ENCODE measurements at regions not wholly inside any gene's neighbourhood (a gene's known extent, or its start where the extent isn't known, plus 50 kb on each side); places are given as distances from the start of the nearest gene placed in this dataset.
"Not testable (repeated sequence)": the region's sequence is repeated elsewhere in the genome, so short reads cannot be mapped to it uniquely, and the experiment has no call there.

DNA sequence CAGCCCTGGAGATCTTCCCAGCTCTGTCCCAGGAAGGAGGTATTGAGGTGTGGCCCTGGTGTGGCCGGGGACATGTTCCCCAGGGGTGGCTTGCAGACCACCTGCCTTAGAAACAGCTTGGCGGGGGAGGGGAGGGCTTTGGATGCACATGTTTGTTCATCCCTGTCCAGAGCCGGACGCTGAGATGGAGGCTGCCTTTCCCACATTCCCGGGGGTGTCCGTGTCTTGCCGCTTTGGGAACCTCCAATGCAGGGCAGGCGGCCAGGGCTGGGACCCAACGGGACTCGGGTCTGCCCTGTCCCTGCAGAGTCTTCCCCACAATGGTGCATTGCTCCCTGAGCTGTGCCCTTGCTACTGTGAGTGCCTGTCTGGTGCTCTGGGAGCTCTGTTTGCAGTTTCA lies 319.5 kb upstream of the SFSWAP start:
- no peak for DNase-seq (ENCODE audit: low read depth)

DNA sequence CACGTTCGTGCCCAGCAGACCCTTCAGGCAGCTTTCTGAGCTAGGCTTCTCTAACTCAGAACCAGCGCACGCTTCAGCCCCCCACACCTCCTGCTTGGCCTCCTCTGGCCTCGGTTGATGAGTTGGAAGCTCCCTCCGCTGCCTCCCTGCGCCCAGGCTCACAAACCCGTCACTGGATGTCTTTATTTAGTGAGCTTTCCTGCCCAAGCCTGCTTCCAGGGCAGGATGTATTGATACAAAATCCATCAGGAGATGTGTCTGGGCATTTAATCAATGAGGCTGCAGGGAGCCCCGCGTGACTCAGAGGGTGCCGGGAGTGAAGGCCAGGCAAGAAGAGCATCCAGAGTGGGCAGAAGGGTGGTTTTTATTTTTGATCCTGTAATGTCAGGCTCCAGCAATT lies 316.1 kb upstream of the SFSWAP start:
- not testable (repeated sequence) for DNase-seq (ENCODE audit: low read depth)

DNA sequence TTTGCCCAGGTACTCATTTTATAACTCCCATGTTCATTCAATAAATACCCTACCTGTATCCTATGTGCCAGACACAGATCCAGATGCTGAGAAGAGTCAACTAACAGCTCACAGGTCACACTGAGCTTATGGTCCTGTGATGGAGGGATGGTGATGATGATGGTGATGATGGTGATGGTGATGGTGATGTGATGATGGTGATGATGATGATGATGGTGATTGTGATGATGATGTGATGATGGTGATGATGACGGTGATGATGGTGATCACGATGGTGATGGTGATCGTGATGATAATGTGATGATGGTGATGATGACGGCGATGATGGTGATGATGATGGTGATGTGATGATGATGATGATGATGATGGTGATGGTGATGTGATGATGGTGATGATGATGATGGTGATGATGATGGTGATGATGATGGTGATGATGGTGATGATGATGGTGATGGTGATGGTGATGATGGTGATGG lies 315.6 kb upstream of the SFSWAP start:
- DNase-seq (ENCODE audit: low read depth): not testable (repeated sequence)

DNA sequence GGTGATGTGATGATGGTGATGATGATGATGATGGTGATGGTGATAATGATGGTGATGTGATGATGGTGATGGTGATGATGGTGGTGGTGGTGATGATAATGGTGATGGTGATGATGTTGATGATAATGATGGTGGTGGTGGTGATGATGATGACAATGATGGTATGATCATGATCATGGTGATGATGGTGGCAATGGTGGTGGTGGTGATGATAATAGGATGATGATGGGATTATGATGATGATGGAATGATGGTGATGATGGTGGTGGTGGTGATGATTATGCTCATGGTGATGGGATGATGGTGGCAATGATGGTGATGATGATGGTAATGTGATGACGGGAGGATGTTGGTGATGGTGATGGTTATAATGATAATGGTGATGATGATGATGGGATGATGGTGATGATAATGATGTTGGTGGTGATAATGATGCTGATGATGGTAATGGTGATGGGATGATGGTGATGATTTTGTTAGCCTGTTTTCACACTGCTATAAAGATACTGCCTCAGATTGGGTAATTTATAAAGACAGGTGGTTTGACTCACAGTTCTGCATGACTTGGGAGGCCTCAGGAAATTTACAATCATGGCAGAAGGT lies 314.8 kb upstream of the SFSWAP start:
- no peak for DNase-seq (ENCODE audit: low read depth)

DNA sequence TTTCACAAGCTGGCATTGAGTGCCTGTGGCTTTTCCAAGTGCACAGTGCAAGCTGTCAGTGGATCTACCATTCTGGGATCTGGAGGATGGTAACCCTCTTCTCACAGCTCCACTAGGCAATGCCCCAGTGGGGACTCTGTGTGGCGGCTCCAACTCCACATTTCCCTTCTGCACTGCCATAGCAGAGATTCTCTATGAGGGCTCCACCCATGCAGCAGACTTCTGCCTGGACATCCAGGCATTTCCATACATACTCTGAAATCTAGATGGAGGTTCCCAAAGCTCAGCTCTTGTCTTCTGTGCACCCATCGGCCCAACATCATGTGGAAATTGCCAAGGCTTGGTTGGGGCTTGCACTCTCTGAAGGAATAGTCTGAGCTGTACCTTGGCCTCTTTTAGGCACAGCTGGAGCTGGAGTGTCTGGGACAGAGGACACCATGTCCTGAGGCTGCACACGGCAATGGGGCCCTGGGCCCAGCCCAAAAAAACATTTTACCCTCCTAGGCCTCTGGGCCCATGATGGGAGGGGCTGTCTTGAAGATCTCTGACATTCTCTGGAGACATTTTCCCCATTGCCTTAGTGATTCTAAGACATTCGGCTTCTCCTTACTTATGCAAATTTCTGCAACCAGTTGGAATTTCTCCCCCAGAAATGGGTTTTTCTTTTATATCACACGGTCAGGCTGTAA lies 313.3 kb upstream of the SFSWAP start:
- no peak for DNase-seq (ENCODE audit: low read depth)

DNA sequence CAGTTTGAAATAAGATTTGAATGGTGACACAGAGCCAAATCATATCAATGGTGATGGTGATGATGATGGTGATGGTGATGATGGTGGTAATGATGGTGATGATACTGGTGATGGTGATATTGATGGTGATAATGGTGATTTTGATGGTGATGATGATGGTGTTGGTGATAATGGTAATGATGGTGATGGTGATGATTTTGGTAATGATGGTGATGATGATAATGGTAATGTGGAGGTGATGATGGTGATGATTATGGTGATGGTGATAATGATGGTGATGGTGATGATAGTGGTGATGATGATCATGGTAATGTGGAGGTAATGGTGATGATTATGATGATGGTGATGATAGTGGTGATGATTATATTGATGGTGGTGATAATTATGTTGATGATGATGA lies 311.9 kb upstream of the SFSWAP start:
- no peak for DNase-seq (ENCODE audit: low read depth)

DNA sequence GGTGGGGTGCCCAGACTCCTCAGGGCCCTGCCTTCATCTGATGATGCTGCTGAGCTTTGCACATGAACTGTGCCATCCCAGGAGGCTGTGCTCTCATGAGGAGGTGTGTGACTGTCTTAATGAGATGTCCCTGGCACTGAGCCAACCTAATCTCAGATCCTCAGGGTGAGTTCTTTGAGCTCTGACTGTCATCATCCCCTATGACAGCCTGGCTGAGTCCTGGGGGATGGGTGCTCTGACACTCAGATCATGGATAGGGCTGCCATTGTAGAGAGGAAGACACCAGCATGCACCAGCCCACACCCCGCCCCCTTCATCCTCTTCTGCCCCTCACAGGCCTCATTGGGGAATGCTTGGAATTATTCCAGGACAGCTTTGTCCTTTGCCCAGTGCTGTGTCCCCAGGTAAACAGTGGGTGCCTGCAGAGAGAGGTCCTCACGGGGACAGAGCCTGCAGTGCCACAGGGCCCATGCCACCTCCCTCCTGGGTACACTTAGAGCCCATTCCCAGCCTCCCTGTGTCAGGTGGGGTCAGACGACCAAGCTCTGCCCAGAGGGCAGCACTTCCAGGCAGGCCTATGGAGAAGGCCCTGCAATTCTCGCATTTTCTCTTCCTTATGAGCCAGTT lies 310.1 kb upstream of the SFSWAP start:
- DNase-seq (ENCODE audit: low read depth): not testable (repeated sequence)

DNA sequence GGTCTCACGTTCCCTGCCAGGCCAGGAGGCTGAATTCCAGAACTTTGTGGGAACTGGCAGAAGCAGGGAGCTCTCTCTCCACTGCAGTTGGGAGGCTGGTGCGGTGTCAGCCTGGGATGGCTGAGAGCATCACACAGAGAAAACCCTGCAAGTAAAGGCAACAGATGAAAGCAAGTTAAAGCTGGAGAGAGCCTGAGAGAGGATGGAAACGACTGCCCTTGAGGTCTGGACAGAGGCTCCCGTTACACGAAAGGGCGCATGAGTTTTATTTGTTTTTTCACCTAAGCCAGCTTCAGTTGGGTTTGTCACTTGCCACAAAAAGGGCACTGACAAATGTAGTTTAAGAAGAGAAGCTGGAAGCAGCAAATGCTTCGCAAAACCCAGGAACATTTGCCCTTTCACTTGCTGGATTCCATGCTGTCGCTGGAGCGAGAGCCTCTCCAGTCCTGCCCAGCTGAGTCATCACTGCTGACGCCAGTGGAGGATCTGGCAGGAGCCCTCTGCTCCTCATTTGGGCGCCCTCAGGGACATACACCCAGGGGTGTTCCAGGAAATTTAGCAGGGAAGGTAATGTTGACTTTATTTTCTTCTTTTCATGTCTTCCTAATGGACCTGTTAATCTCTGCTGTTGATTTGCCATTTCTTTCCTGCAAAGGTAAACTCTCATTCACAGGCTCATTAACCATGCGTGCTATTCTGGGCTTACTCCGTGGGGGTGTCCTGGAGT lies 308.8 kb upstream of the SFSWAP start:
- not testable (repeated sequence) for DNase-seq (ENCODE audit: low read depth)

DNA sequence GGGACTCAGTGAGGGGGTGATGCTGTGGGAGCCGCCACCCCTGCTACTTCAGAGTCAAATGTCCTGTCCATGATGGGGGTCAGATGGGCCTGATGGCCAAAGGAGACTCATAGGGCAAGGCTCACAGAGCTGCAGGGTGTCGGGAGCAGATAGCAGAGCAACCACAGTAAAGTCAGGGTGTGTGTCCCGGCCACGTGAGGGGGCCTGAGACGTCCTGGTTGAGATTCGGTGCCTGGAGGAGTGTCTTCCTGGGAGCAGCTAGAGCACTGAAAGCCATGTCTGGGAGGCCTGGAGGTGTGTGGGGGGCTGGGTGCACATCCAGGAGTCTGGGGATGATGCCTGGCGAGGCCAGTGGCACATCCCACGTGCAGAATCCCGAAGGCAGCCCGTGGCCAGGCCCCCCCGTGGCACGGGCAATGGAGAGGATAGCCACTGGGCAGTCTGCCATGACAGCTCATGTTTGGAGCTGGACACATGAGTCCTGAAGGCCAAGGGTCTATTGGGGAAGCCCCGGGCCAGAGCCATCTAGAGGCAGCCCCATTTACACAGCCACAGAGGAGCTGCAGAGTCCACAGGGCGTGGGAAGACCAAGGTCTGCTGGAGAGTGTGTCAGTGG lies 308.0 kb upstream of the SFSWAP start:
- no peak for DNase-seq (ENCODE audit: low read depth)

DNA sequence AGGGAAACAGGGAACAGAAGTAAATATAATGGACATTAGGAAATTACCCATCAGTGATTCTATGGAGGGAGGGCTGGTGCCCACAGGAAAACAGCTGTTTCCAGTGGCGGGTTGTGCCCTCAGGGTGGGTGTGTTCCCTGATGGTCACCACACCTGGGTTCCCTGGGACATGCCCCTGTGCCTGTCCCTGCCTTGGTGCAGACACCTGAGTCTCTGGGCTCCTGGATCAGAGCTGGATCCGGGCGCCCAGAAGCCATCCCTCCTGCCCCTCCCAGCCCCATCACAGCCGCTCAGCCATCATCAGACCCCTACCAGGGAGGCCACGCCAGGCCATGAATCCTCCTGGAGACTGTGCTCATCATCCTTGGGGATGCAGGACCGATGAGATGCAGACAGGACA lies 307.2 kb upstream of the SFSWAP start:
- DNase-seq (ENCODE audit: low read depth): no peak

DNA sequence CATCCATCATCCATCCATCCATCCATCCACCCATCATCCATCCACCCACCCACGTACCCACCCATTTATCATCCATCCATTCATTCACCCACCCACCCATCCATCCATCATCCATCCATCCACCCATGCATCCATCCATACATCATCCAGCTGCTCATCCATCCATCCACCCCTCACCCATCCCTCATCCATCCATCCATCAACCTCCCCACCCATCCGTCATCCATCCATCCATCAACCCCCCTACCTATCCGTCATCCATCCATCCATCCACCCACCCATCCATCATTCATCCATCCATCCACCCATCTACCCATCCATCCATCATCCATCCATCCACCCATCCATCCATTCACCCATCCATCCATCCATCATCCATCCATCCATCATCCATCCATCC lies 306.2 kb upstream of the SFSWAP start:
- no peak for DNase-seq (ENCODE audit: low read depth)

DNA sequence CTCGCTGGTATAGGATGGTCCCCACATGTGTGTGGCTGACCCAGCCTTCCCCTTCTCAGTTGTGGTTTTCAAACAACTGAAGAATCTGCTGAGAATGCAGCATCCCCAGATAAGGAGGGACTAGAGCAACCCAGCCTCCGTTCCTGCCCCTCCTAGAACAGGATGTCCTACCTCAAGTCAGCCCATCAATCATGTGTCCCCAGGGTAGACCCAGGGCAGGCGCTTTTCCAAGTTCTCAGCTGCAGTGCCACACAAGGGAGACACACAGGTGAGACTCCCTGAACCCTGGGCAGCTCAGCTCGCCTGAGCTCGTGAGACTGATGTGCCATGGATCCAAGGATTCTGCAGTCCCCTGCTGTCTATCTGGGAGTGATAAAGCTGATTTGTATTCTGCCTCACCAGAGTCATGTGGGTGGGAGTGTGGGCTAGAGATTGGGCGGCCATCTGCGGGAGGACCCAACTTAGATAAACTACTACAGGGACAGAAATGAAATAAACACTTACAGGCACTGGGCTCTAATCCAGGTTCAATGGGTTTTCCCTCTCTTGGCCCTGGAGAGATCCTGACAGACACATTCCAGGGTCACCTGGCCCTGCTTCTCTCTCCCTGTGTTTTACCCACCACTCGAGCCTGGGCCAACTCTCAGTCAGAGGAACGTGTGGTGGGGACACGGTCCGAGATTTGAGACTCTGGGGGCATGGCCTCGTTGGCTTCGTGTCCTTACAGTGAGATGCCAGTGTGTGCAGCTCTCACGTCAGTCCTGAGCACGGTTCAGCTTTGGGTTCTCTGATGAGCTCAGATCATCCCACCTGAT lies 303.5 kb upstream of the SFSWAP start:
- DNase-seq (ENCODE audit: low read depth): no peak

DNA sequence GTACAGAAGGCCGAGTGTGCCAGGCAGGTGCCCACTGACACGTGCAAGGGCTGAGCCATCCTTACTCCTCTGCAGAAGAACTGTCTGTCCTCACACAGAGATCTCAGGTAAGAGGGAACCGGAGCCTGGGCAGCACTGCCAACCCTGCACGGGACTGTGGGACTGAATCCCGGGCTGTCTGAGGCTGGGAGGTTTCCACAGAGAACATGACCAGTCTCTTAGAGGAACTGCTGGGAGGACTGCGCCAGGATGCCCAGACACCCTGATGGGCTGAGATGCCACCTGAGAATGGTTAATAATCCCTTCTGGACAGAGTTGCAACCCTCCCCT lies 302.9 kb upstream of the SFSWAP start:
- DNase-seq (ENCODE audit: low read depth): no peak

DNA sequence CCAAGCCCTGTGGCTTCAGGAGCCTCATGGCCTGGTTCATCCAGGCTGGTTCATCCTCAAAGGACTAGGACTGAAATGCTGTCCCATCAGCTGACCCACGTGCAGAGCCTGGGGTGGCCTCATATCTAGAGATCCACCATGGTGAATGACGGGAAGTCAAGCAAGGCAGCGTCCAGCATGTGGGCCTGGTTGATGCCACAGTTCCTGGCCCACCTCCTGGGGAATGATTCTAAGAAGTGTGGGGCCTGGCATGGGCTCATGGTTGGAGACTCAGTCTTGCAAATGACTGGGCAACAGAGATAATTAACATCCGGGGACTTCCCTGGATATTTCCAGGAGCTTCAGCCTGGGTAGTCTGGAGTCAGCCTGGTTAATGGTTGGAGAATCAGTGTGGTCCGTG lies 302.4 kb upstream of the SFSWAP start:
- DNase-seq (ENCODE audit: low read depth): no peak

DNA sequence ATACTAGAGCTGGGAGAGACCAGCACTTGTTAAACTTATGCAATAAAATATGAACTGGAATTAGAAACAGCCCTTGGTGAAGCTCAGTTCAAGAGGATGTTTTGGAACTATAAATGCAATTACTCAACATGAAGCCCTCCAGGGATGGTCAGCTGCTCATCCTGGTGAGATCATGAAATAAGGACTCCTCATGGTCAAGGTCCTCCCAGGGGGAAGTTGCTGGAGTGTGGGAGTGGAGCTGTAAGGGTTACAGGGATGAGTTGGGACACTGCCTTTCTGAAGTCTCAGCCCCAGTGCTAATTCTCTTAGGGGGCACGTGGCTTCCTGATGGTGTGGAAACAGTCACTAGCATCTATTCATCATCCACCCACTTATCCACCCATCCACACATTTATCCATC lies 301.7 kb upstream of the SFSWAP start:
- no peak for DNase-seq (ENCODE audit: low read depth)

DNA sequence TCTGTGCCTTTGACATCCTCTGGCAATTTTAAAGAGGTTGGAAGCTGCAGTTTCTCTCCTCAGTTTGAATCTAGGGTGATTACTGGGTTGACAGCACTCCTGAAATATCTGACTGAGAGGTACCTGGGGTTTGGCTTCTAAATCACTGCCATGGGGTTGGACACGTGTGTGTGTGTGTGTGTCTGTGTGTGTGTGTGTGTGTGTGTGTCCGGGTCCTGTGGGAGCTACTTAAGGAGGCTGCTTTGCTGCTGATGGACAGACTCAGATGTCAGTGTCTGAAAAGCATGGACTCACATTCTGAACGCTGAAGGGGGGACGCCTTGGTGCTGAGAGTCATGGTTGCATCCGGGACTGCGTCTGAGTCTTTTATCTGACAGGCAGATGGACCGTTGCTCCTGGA lies 299.1 kb upstream of the SFSWAP start:
- DNase-seq (ENCODE audit: low read depth): not testable (repeated sequence)

DNA sequence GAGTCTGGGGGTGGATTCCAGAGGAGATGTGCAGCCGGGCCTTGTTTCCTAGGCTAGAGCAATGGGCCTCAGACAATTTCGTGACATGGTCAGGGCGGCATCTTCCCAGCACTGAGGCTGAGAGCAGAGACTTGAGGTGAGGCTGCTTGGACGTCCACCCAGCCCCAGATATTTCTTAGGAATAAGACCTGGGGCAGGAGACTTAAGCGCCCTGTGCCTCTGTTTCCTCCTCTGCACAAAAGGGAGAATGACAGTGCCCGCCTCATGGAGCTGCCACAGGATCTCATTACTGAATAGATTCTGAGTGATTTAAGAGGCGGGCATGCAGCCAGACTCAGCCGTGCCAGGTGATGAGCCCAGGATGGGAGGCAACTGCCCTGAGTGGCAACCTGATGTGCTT lies 297.9 kb upstream of the SFSWAP start:
- no peak for DNase-seq (ENCODE audit: low read depth)

DNA sequence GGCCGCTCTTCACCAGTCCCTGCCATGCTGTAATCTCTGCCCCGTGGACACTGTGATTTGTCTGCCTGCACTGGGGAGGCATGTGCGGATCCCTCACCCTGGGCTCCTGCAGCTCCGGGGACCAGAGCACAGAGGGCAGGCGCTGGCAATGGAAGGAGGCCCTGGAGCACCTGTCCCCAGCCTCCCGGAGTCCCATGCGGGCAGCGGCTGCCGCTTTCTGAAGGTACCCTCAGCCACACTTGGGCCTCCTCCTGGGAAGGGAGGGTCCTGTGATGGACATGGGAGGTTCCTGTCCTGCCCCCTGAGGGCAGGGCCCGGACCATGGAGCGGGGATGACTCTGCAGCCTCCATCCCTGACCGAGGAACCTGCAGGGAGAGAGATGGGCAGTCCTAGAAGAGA lies 297.4 kb upstream of the SFSWAP start:
- DNase-seq (ENCODE audit: low read depth): no peak

DNA sequence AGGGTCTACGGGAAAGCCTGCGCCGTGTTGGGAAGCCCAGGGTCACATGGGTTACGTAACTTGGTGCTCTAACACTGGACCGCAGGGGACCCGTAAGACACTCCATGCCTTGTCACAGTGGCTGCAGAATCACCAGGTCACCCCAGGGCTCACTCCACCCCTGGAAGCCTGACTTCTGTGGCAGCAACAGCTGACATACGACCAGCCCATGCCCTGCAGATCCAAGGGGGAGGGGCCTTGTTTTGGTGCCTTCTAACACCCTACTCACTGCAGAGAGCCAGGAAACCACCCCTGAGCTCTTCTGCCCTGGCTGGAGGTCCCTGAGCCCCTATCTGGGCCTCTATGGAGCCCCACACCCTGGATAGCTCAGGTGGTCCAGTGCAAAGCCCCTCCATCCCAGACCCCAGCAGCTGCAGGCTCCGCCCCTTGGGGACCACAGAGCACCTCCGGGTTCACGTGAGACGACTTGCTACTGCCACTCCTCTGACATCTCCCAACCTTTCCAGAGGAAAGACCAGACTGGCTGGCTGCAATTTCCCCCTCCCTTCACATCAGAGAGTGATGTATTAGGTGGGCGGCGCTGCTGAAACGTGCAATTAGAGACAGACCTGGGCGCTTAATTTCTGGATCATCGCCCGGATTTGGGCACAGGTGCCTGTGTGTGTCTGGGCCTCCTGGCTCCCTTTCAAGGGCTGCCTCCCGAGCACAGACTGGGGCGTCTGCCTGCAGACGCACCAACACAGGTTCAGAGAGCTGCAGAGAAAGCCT lies 296.6 kb upstream of the SFSWAP start:
- DNase-seq (ENCODE audit: low read depth): not testable (repeated sequence)

DNA sequence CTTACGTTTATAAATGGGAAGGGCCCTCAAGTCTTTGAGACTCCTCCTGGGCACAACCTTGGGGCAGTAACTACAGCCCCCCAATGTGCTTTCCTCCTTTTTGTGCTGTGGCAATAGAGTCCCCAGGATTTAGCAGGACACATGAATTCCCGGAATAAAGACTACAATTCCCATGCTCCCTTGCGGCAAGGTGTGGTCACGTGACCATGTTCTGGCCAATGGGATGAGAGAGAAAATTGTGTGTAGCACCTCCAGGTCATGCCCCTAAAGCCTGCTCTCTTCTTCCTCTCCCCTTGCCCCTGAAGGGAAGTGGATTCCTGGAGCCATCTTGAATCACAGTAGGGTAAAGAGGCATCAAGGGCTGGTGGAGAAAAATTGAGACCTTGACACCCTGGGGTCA lies 295.1 kb upstream of the SFSWAP start:
- no peak for DNase-seq (ENCODE audit: low read depth)

DNA sequence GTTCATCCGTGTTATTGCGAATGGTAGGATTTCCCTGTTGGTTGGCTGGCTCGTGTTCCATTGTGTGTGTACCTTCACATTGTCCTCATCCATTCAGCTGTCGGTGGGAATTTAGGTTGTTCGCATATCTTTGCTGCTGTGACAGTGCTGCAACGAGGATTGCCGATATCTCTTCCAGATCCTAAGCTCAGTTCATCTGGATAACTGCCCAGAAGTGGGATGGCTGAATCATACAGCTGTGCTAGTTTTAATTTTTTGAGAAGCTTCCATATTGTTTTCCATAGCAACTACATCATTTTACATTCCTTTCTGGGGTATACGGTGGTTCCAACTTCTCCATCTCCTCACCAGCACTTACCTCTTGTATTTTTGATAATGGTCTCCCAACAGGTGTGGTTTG lies 292.8 kb upstream of the SFSWAP start:
- no peak for DNase-seq (ENCODE audit: low read depth)
